ENCODE measurements at regions not wholly inside any gene's neighbourhood (a gene's known extent, or its start where the extent isn't known, plus 50 kb on each side); places are given as distances from the start of the nearest gene placed in this dataset.

- DNase-seq, result no peak
Measured at GRCh38 chr16:59440502-59440901, 706.4 kb upstream of the GOT2 start.

- no peak for DNase-seq
Measured at GRCh38 chr16:59432896-59433295, 698.8 kb upstream of the GOT2 start.

GRCh38 chr16:59432276-59432675, 698.2 kb upstream of the GOT2 start:
- no peak for DNase-seq

GRCh38 chr16:59424714-59425273, 690.7 kb upstream of the GOT2 start:
- DNase-seq, result no peak

GRCh38 chr16:59411961-59412841, 678.1 kb upstream of the GOT2 start:
- DNase-seq, result no peak

GRCh38 chr16:59410451-59410850, 676.3 kb upstream of the GOT2 start:
- DNase-seq, result no peak

GRCh38 chr16:59405802-59406201, 671.7 kb upstream of the GOT2 start:
- no peak for DNase-seq

GRCh38 chr16:59404509-59404908, 670.4 kb upstream of the GOT2 start:
- no peak for DNase-seq

GRCh38 chr16:59400830-59401229, 666.7 kb upstream of the GOT2 start:
- DNase-seq, result no peak

GRCh38 chr16:59397638-59398037, 663.5 kb upstream of the GOT2 start:
- DNase-seq, result no peak

- no peak for DNase-seq
Measured at GRCh38 chr16:59394526-59394925, 660.4 kb upstream of the GOT2 start.

- no peak for DNase-seq
Measured at GRCh38 chr16:59392911-59393310, 658.8 kb upstream of the GOT2 start.

- no peak for DNase-seq
Measured at GRCh38 chr16:59391617-59392364, 657.7 kb upstream of the GOT2 start.

- DNase-seq, result no peak
Measured at GRCh38 chr16:59385959-59386358, 651.8 kb upstream of the GOT2 start.

GRCh38 chr16:59385491-59385890, 651.4 kb upstream of the GOT2 start:
- DNase-seq, result no peak

- DNase-seq, result no peak
Measured at GRCh38 chr16:59373632-59374031, 639.5 kb upstream of the GOT2 start.

- no peak for DNase-seq
Measured at GRCh38 chr16:59370717-59371116, 636.6 kb upstream of the GOT2 start.

- DNase-seq, result no peak
Measured at GRCh38 chr16:59369523-59369922, 635.4 kb upstream of the GOT2 start.

- no peak for DNase-seq
Measured at GRCh38 chr16:59368586-59368985, 634.5 kb upstream of the GOT2 start.

- DNase-seq, result no peak
Measured at GRCh38 chr16:59356709-59357108, 622.6 kb upstream of the GOT2 start.

GRCh38 chr16:59356144-59356543, 622.0 kb upstream of the GOT2 start:
- no peak for DNase-seq

GRCh38 chr16:59355704-59356103, 621.6 kb upstream of the GOT2 start:
- DNase-seq, result no peak

- DNase-seq, result no peak
Measured at GRCh38 chr16:59351305-59351903, 617.3 kb upstream of the GOT2 start.

- no peak for DNase-seq
Measured at GRCh38 chr16:59350670-59351069, 616.6 kb upstream of the GOT2 start.
